ENCODE measurements at regions not wholly inside any gene's neighbourhood (a gene's known extent, or its start where the extent isn't known, plus 50 kb on each side); places are given as distances from the start of the nearest gene placed in this dataset.
A peak's percentile ranks its signal among the peaks of the same experiment; 100 is the strongest.

DNA sequence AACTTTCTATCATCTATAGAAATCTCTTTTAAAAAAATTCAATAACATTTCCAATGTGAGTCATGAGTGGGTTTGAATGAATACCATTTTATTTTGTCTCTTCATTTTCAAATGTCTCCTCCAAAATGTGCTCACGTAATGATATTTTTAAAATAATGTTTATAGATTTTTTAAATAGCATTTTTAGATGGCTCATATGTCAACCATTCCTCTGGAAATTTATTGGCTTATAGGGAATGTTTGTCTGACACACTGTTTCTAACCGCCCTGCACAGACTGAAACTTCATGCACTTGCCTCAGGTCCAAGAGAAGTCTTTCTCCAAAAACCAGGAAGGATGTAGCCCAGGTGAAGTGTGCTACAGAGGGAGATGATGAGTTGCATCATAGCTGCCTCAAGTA is 88.8 kb upstream of the PLEKHG7 start:
- no peak for DNase-seq

DNA sequence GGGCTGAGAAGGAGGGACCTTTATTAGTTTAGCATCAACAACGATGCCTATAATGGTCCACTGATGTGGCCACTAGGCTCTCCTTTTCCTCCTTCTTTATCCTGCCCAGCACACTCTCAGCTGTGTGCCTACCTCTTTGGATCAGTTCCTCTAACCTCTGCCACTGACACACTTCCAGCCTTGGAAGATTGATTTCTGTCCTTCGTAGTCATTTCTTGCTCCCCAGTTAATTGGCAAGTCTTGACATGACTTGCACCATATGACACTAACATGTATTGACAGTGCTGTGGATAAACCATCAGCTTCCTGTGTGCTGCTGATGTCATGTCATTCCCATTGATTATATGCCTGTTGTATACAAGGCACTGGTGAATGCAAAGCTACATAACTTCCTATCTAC is 90.2 kb upstream of the PLEKHG7 start:
- DNase-seq, result no peak

DNA sequence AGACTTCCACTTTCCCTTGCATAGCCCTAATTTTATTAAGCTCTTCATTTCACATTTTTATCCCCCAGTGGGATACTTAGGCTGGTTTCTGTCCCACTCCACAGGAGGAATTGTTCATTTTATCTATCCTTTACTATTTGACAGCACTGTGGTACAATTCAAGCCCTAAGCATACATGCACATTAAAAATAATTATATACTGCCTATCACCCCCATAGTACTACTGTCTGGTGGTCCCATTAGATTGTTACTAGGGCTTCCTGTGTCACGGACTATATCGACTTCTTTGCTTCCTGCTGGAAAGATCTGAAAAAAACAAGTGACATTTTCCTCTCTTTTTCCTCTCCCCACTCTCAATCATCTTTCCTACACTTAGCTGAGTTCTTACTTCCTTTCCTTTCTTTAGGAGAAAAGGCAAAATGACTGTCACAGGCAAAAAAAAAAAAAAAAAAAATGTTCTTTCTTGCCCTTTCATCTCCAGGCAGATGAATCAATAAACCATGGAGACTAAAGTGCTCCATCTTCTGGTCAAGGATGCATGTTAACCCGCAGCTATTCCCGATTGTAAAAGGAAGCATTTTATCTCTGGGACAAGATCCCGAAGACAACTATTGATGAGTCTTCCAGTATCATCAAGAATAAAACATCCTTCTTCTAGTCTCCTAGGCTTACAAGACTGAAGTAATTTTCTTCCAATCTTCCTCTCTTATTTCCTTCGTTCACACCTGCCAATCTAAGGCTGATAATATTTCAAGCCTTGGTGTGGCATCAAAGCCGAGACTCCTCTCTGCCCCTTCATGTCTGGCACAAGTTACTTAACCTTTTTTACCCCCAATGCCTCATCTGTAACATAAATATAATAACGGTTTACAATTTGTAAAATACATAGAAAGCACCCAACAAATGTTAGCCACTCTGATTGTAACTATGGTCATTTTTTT is 94.4 kb upstream of the PLEKHG7 start:
- DNase-seq, result peak; percentile 70

DNA sequence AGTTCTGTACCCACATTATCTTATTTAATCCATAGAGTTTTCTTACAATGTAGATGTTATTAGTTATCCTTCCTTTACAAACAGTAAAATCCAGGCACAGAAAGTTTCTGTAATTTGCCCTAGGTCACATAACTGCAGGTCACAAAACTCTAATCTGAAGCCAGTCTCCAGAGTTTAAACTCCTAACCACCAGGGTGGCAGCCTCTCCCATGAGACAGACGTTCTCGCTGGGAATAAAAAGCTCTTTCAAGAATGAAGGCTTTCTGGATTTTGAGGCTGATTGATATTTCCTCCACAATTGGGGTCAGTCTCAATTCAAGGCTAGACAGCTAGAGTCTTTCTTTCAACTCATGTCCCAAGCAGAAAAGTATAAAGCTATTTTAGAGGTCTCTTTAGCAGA is 95.8 kb upstream of the PLEKHG7 start:
- DNase-seq, result no peak

DNA sequence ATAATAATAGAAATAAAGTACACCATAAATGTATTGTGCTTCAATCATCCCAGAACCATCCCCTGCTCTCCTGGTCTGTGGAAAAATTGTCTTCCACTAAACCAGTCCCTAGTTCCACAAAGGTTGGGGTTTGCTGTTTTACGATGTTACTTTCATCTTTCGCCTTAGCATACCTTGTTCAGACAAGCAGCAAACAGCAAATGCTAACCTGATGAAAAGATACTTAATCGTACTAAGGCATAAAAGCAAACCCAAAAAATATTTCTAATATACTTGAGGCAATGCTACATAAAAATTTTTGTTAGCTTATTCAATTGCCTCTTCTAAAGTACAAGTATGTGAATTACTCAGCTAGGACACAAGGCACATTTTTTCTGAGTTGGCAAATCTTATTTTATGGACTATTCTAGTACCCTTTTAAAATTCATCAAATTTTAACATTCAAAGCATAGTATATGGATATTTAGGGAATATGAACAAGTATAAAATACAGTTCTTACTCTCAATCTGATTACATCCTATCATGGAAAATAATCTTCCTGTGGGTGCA is 97.1 kb upstream of the PLEKHG7 start:
- no peak for DNase-seq

DNA sequence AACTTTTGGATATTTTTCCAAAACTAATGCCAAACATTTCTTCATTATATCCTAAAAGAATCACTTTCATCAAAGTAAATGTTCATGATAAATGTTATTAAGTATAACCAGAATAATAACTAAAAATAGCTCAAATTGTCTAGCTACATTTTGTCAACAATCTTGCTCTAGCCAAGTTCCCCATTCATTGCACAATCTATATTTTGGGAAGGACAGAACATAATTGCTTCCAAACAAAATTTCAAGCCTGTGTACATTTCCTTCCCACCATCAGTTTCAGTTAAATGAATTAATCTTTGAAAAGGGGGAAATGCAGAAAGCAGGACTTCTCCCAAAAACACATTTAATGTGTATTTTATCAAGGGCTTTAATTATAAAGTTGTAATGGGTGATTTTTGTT is 98.0 kb upstream of the PLEKHG7 start:
- DNase-seq, result peak; percentile 75

DNA sequence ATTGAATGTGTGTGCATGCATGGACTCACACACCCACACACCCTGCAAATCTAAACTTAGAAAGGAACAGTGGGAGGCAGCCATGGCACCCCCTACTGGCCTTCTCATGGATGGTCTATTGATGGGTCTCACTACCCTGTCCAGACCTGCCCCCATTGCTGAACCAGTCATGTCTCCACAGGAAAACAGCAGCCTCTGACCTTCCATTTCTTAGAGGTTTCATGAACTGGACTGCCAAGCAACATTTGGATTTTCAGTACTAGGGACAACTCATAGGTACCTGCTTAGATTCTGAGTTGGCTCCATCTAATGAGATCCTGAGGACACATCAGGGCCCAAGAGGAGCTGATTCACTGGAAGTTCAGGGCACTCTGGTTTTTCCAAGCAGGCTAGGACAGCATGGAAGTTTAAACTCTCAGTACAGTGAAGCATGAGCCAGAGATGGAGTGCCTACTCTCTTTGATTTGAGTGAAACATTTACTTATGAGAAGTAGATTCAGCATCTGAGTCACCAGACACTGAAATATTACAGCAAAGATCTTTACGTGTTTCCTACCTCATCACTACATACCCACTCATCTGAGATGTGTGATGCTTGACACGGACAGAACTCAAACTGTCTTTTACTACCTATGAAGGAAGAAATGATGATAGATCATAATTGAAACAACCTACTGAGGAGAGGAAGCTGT is 98.9 kb upstream of the PLEKHG7 start:
- DNase-seq, result peak; percentile 84

DNA sequence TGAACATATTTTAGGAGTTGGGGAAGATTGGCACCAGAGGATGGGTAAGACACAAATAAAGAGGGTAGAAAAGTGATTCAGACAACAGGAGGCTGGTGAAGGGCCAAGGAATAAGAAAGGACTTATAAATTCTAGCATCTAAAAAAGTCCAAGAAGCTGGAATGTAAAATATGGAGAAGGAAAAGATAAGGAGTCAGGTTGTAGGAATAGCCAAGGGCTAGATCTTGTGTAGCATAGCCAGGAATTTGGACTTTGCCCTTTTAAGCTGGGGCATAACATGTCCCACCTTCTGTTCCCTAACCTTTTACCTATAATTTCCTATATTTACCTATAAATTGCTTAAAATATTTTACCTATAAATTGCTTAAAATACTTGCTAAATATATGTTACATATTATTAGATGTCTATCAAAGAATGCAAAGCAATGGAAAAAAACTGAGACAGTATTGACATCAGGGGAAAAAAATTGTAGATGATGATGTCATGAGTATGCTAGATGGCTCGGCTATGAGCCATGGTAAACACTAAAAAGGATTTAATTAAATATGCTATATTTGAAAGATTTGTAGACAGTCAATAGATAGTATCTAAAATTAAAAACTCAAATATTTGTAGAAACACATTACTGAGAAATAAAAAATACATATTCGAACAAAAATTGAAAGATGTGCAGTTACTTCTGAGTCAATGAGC is 99.7 kb upstream of the PLEKHG7 start:
- DNase-seq, result peak; percentile 24

DNA sequence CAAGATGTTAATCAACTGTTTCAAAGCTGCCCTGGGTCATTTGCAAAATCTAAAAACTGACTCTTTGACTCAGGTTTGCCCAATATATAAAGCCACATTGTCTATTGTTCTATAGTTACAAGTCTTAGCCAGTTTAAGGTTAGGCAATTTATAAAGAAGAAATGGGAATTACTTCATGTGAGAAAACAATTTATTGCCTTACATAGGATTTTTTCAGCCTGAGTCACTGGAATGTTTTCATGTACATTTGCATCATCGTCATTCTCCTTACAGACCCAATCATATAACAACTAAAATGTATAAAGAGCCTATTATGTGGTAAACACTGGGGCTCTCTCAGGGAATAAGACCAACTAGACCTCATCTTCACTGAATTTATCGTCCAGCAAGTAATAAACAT is 100.3 kb upstream of the PLEKHG7 start:
- DNase-seq, result peak; percentile 96

DNA sequence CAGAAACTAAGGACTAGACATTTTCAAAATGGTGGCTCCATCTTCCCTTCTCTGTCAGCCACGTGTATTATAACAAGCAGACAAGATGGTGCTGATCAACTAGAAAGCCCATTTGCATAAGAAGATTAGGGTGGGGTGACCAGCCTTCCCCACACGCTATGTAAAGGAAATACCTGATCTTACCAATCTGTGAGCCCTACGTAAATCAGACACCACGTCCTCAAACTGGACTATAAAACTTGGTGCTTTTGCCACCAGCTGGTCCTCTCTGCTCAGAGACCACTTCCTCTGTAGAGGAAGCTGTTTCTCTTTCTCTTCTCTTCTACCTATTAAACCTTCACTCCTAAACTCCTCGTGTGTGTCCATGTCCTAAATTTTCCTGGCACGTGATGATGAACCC is 101.1 kb upstream of the PLEKHG7 start:
- no peak for DNase-seq

DNA sequence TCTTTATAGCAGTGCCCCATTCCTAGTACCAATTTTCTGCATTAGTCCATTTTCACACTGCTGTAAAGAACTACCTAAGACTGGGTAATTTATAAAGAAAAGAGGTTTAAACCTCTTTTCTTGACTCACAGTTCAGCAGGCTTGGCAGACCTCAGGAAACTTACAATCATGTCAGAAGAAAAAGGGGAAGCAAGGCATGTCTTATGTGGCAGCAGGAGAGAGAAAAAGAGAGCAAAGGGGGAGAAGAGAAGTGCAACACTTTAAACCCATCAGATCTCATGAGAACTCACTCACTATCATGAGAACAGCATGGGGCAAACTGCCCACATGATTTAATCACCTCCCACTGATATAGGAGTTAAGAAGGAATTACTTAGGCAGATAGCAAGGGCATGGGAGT is 101.6 kb upstream of the PLEKHG7 start:
- peak; percentile 35 for DNase-seq

DNA sequence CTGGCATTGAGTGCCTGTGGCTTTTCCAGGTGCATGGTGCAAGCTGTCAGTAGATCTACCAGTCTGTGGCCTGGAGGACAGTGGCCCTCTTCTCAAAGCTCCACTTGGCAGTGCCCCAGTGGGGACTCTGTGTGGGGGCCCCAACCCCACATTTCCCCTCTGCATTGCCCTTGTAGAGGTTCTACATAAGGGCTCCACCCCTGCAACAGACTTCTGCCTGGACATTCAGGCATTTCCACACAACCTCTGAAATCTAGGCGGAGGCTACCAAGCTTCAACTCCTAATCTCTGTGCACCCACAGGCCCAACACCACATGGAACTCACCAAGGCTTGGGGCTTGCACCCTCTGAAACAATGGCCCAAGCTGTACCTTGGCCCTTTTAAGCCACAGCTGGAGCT is 102.7 kb upstream of the PLEKHG7 start:
- no peak for DNase-seq

DNA sequence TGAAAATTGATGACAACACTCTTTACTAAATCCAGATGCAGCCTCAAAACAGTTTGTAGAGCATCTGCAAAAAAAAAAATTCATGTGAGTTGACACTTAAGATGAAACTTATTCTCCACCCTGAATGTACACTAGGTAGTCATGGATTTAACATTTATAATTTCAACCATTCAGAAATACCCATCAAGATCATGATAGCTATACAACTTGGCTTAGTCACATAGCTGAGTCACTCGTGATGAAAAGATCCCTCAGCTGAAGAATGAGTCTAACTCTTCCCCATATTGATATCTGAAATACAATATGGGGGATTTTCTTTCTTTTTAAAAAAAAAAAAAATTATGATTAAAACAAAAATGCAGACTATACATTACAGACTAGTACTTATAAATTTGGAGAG is 104.8 kb upstream of the PLEKHG7 start:
- DNase-seq, result peak; percentile 88

DNA sequence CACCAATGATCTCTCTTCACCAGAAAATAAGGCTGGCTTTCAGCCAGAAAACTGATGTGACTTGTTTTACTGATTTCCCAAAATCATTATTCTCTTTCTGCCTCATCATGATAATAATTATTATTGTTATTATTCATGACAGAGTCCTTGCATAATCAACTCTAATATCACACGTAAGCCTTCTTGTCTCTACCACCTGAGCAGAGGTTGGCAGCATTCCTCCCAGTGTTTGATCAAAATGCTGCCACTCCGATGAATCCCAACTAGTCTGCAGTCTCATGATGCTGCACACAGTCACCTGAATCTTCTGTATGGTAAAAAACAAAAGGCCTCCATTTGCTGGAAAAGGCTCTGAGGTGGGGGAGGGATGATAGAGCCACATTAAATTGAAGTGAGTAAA is 105.7 kb upstream of the PLEKHG7 start:
- no peak for DNase-seq

DNA sequence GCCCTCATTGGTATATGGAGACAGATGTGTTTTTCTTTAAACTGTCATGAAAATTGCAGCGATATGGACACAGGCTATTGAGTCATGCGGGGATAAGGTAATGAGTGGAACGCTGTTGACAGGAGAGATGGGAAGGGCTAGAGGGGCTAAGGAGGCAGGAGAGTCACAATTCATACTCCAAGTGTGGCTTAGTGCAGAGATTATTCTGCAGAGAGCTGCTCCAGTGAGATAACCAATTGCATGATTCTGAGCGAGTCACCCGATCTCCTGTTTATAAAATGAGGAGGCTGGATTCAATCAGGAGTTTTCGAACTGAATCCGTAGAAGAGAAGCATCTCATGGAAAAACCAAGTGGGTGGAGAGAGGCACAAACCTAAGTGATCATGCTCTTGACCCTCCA is 106.4 kb upstream of the PLEKHG7 start:
- DNase-seq, result no peak

DNA sequence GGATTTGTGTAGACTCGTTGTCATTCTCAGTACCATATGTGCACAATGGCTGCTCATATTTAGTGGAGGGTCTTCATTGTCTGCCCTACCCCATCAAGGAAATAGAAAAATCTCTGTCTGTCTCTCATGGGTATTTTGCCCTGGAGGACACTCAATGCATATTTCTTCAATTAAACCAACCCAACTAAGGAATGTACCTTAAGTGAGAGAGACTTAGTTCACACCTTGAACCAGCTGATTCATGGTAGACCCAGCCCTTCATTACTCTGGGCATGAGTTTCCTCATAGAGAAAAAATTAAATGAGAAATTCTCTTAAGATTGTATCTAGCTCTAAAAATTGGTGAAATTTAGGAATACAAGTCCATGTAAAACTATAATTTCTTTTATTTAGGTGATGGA is 107.1 kb upstream of the PLEKHG7 start:
- DNase-seq, result no peak

DNA sequence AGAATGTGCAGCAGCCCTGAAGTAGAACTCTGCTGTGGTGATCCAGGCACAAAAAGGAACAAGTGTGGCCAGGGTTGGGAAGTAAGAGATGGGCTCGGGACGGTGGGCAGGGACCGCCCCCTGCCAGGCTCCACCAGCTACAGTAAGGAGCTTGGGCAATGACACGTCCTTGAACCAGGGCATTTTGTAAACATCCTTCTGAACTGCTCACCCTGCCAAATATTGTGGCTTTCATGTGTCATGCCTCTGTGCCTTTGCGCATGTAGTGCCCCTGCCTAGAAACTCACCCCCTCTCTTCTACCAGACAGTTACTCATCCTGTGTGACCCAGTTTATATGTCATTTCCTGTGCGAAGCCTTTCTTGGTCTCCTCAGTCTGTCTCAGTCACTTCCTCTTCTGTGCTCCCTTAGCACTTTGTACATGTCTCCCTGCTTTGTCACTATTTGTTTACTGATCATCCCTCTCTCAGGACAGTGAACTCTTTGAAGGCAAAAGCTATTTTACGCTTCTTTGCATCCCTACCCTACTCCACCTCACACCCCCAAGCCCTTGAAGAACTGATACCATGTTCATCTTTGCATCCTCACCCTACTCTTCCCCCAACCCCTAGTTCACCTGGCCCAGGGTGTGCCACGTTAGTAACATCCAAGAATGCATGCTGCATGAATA is 108.9 kb upstream of the PLEKHG7 start:
- peak; percentile 98 for DNase-seq

DNA sequence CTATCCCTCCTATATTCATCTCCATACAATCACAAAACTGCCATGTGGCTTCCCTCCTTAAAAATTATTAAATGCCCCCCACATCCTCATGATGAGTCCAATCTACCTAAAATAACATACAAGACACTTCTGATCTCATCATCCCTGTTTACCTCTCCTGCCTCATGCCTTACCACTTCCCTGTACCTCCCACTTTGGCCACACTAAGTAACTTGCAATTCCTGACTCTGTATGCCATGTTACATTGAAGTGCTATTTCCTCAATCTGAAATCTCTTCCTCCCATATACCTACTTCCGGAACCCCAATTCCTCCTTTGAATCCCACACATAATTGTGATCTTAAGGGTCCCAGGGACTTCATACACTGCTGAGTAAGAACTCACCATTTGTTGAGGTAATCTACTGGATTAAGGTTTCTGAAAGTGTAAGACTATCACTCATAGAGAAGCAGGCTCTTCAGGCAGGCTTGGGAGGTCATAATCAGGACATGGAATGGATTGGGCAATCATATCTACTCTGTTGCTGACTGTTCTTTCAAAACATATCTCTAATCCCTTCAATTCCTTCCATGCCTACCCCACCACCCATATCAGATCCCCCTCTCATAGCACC is 117.6 kb upstream of the PLEKHG7 start:
- peak; percentile 63 for DNase-seq

DNA sequence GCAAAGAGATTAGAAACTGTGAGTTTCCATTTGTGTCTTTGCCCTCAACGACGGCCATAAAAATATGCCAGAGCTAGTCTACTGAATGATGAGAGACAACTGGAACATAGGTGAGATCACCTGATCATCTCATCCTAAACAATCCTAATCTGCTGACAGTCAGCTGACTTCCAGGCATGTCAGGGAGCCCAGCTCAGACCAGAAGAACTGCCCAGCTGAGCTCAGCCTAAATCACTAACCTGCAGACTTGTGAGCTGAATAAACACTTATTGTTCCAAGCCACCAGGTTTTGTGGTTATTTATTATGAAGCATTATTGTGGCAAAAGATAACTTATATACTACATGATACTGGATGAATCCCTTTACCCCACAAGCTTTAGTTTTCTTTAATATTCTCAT is 118.9 kb upstream of the PLEKHG7 start:
- no peak for DNase-seq

DNA sequence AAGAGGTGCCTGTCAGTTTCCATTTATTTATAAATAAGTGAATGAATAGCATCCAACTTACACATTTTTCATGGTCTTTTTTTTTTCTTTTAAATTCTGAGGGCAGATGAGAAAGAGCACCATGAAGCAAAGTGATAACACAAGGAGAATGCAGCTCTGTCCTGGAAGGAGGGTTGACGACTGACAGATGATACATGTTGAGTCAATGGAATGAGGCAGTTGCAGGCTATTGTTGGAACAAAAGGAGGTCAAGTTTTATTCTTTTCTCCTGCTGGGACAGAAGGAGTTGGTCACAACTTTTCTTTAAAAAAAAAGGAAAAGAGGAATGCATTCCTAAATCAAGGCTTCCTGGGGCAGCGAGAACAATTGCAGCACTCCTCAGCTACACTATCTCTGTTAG is 119.9 kb upstream of the PLEKHG7 start:
- no peak for DNase-seq

DNA sequence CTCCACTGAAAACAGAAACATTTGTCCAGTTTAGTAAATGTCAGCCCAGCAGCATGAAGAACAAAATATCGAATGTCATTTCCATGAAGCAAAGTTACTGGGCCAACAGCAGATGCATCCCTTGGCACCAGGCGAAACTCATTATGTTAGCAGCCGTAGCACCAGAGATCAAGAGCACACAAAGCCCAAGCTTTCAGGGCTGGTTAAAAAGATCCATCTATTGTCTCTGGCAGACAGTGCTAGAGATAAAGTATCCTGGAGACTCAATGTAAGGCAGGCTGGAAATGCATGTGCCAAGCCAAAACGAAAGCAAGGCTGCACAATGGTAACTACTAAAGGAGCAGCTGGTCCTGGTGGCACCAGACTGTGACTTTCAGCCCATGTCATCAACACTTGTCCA is 120.3 kb upstream of the PLEKHG7 start:
- no peak for DNase-seq

DNA sequence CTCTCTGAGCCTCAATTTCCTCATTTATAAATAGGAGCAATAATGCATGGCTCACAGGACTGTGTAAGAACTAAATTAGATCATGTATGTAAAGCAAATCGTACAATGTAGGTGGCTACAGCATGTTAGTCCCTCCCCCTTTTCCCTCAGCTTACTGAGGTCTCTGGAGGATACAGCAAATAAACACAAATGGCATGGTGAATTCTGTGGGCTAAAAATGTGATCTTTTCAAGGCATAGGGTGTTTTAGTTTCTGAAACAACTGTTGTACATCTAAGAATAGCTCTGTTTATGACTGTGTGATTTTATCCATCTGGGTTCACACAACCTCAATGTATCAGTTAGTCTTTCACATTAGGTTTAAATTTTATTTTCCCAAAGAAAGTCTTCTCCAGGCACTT is 121.2 kb upstream of the PLEKHG7 start:
- DNase-seq, result peak; percentile 33
